SK-N-MC (cell line): ENCODE measurements at regions not wholly inside any gene's neighbourhood (a gene's known extent, or its start where the extent isn't known, plus 50 kb on each side); places are given as distances from the start of the nearest gene placed in this dataset.

Experiments used
- FOXP2 ChIP-seq: optimal IDR thresholded peaks from 2 replicates; pipeline ENCODE3; 2011; ENCODE audit warnings: mild to moderate bottlenecking, moderate library complexity; ENCODE audit not compliant: insufficient read depth; ENCODE audit errors: extremely low read length, control extremely low read depth
- POLR2AphosphoS5 ChIP-seq: IDR thresholded peaks from 2 replicates; pipeline ENCODE4 v1.6.1; 2012; ENCODE audit warnings: mild to moderate bottlenecking, low read depth, low read length, borderline replicate concordance

GRCh38 chr6:168170841-168171601 lies 92.0 kb upstream of the FRMD1 start:
- no peak for TF ChIP-seq POLR2AphosphoS5
- TF ChIP-seq FOXP2: no peak
